SK-N-MC (cell line): ENCODE measurements at regions not wholly inside any gene's neighbourhood (a gene's known extent, or its start where the extent isn't known, plus 50 kb on each side); places are given as distances from the start of the nearest gene placed in this dataset.

Experiments
- EZH2 ChIP-seq: fragments of 200-600 bp; sonication (generic); IDR thresholded peaks from one replicate; pipeline ENCODE4 v1.6.1; 2017; ENCODE audit warnings: antibody characterized with exemption
- POLR2AphosphoS5 ChIP-seq: IDR thresholded peaks from 2 replicates; pipeline ENCODE4 v1.6.1; 2012; ENCODE audit warnings: mild to moderate bottlenecking, low read depth, low read length, borderline replicate concordance

DNA sequence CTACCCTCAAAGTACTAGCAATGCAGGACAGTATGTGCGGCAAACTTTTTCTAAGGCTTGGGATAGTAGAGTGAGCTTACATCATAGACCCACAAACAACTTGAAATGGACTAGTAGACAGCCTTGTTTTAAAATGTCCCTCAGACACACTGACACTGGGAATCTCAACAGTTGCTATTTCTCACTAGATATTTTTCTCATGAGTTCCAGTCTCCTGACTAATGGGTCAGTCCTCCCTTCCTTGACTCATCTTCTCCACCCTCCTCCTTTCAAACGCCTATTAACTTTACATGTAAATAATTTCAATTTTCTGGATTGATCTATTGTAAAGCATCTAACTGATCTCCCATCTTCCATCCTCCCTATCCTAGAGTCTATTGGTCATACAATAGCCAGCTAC, 308.3 kb upstream of the PREP start:
- TF ChIP-seq POLR2AphosphoS5 (no peak), EZH2 (no peak)
